Ishikawa (cell line): ENCODE measurements at regions not wholly inside any gene's neighbourhood (a gene's known extent, or its start where the extent isn't known, plus 50 kb on each side); places are given as distances from the start of the nearest gene placed in this dataset.

ENCODE experiments used
- CEBPB ChIP-seq: IDR thresholded peaks from 2 replicates; pipeline ENCODE4 v1.6.1; 2012
- EGR1 ChIP-seq: IDR thresholded peaks from 2 replicates; pipeline ENCODE4 v1.6.1; 2012
- EP300 ChIP-seq: IDR thresholded peaks from 2 replicates; pipeline ENCODE4 v1.6.1; 2012; ENCODE audit warnings: borderline replicate concordance
- FOXM1 ChIP-seq: IDR thresholded peaks from 2 replicates; pipeline ENCODE4 v1.6.1; 2012; ENCODE audit warnings: low read depth, borderline replicate concordance
- TAF1 ChIP-seq: IDR thresholded peaks from 2 replicates; pipeline ENCODE4 v1.6.1; 2012; ENCODE audit warnings: low read depth, mild to moderate bottlenecking
- TEAD4 ChIP-seq: IDR thresholded peaks from 2 replicates; pipeline ENCODE4 v1.6.1; 2012
- ZBTB7A ChIP-seq: IDR thresholded peaks from 2 replicates; pipeline ENCODE4 v1.6.1; 2012; ENCODE audit warnings: low read depth
- TF ChIP-seq, protein P1 (sequence below): IDR thresholded peaks from 2 replicates; pipeline ENCODE4 v1.6.1; 2012
- TF ChIP-seq, protein P2 (sequence below): IDR thresholded peaks from 2 replicates; pipeline ENCODE4 v1.6.1; 2012; ENCODE audit warnings: low read depth, mild to moderate bottlenecking

DNA sequence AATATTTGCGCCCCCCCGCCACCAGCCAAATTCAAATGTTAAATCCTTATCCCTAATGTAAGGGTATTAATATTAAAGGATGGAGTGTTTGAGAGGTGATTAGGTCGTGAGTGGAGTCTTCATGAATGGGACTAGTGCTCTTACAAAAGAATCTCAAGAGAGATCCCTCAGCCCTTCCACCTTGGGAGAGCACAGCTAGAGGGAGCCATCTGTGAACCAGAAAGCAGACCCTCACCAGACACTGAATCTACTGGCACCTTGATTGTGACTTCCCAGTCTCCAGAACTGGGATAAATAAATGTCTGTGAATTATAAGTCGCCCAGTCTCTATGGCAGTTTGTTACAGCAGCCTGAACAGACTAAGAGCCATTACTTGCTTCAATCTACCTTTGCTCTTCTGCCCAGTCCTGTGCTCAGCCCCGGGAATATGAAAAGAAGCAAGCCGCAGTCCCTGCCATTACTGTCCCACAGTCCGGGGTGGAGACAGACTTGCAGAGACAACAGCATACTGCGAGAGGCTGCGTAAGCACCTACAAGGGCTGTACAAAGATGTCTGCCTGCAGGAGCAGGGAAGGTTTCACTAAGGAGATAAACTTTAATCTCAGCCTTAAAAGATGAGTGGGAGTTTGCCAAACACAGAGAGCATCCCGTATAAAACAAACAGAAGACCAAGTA, 110.7 kb upstream of the TMCO5A start:
- TF ChIP-seq FOXM1 (no peak), EP300 (no peak), EGR1 (no peak), TAF1 (no peak), CEBPB (no peak), TEAD4 (no peak), ZBTB7A (no peak)
- TF ChIP-seq, protein P1, sequence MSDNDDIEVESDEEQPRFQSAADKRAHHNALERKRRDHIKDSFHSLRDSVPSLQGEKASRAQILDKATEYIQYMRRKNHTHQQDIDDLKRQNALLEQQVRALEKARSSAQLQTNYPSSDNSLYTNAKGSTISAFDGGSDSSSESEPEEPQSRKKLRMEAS, result no peak
- TF ChIP-seq, protein P2, sequence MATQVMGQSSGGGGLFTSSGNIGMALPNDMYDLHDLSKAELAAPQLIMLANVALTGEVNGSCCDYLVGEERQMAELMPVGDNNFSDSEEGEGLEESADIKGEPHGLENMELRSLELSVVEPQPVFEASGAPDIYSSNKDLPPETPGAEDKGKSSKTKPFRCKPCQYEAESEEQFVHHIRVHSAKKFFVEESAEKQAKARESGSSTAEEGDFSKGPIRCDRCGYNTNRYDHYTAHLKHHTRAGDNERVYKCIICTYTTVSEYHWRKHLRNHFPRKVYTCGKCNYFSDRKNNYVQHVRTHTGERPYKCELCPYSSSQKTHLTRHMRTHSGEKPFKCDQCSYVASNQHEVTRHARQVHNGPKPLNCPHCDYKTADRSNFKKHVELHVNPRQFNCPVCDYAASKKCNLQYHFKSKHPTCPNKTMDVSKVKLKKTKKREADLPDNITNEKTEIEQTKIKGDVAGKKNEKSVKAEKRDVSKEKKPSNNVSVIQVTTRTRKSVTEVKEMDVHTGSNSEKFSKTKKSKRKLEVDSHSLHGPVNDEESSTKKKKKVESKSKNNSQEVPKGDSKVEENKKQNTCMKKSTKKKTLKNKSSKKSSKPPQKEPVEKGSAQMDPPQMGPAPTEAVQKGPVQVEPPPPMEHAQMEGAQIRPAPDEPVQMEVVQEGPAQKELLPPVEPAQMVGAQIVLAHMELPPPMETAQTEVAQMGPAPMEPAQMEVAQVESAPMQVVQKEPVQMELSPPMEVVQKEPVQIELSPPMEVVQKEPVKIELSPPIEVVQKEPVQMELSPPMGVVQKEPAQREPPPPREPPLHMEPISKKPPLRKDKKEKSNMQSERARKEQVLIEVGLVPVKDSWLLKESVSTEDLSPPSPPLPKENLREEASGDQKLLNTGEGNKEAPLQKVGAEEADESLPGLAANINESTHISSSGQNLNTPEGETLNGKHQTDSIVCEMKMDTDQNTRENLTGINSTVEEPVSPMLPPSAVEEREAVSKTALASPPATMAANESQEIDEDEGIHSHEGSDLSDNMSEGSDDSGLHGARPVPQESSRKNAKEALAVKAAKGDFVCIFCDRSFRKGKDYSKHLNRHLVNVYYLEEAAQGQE, result no peak
